ENCODE measurements at regions not wholly inside any gene's neighbourhood (a gene's known extent, or its start where the extent isn't known, plus 50 kb on each side); places are given as distances from the start of the nearest gene placed in this dataset.

DNA sequence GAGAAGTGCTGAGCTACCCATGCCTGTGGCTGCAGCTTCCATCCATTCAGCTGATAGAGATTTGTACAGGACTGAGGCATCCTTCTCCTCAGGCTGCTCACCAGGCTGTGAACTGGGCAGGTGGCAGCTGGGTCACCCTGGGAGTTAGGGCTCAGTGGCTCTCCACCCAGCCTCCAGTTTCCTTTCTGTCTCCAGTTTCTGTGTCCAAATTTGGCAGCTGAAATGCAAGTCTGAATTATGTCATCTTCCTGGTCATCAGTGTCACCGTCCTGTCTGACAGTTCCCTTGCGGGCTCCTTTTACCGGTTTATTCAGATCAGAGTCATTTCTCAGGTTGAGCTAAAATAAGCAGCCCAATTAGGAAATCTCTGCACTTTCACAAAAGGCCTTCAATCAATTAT, 93.3 kb downstream of the EDN1 start:
- no peak for TF ChIP-seq CTCF (IDR thresholded peaks at IDR 0.05)

DNA sequence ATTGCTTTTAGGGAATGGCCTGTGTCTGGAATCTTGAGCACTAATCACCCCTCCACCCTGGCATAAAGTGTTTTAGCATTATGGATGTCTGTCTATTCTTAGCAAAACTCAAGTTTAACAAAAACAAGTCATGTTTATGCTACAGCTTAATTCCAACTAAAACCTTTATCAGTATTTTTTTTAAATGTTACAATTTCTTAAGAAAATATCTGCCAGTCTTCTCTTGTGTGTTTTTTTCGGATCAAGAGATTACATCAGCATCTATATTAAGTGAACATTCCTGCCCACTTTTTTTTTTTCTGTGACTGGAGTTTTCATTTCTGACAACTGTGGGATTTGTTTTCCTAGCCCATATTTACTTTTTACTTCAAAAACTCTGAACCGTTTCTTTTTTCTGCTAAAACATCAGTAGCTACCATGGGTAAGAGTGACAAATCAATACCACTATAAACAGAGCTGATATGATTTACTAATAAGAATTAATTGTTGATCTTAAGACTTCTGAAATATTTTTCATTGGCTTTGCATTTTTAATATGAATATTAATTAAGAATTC, 94.3 kb downstream of the EDN1 start:
- no peak for DNase-seq

More for the DNA sequence above, 93.3 kb downstream of the EDN1 start:
- Histone ChIP-seq H3K4me1 (peaks cover 0 to 41% (median 16%) of the 10 kb centered on the region in 4 donors), H3K27ac (peak overlapping the region; percentile 48 to 60), H3K36me3 (peaks cover 0 to 4% (median 0%) of the 10 kb centered on the region in 3 donors), H3K4me3 (no peak overlapping the region), H3K9me3 (no peaks in the 10 kb centered on the region), H3K27me3 (no peaks in the 10 kb centered on the region)
- intact Hi-C loops (cut with DNase I; ENCODE audit: low total_unique reads) = no loop called here
- DNase-seq = no peak

DNA sequence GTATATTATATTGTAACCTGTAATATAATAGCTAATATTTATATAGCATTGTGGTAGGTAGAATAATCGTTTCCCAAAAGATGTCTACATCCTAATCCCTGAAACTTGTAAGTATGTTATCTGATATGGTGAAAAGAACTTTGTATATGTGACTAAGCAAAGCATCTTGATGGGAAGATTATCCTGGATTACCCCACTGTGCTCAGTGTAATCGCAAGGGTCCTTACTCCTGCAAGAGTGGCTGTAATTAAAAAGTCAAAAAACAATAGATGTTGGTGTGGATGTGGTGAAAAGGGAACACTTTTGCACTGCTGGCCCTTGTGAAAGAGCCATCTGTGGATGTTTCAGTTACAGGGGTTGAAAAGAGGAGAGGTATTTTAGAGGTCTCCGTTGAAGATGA, 95.2 kb downstream of the EDN1 start:
- DNase-seq = no peak
- Histone ChIP-seq H3K36me3 (no peaks in the 10 kb centered on the region), H3K27ac (peak overlapping the region in 1 of 2 donors; percentile 60), H3K9me3 (no peaks in the 10 kb centered on the region), H3K4me1 (peaks cover 0 to 41% (median 16%) of the 10 kb centered on the region in 4 donors), H3K4me3 (no peak overlapping the region), H3K27me3 (no peaks in the 10 kb centered on the region)
- no peak for TF ChIP-seq CTCF (IDR thresholded peaks at IDR 0.05)
- intact Hi-C loops (cut with DNase I; ENCODE audit: low total_unique reads) = no loop called here

More for the DNA sequence above, 94.3 kb downstream of the EDN1 start:
- Histone ChIP-seq H3K27me3 (no peaks in the 10 kb centered on the region), H3K4me1 (peaks cover 0 to 41% (median 16%) of the 10 kb centered on the region in 4 donors), H3K4me3 (no peak overlapping the region), H3K27ac (peak overlapping the region; percentile 48 to 60), H3K9me3 (no peaks in the 10 kb centered on the region), H3K36me3 (no peaks in the 10 kb centered on the region)
- intact Hi-C loops (cut with DNase I; ENCODE audit: low total_unique reads) = no loop called here
- no peak for TF ChIP-seq CTCF (IDR thresholded peaks at IDR 0.05)

GRCh38 chr6:12386816-12387215, 96.7 kb downstream of the EDN1 start:
- Histone ChIP-seq H3K36me3 (no peaks in the 10 kb centered on the region), H3K27me3 (no peaks in the 10 kb centered on the region), H3K4me3 (no peak overlapping the region), H3K9me3 (no peaks in the 10 kb centered on the region), H3K27ac (no peak overlapping the region), H3K4me1 (peaks cover 0 to 45% (median 16%) of the 10 kb centered on the region in 4 donors)
- intact Hi-C loops (cut with DNase I; ENCODE audit: low total_unique reads) = no loop called here
- no peak for TF ChIP-seq CTCF (IDR thresholded peaks at IDR 0.05)
- DNase-seq = no peak

DNA sequence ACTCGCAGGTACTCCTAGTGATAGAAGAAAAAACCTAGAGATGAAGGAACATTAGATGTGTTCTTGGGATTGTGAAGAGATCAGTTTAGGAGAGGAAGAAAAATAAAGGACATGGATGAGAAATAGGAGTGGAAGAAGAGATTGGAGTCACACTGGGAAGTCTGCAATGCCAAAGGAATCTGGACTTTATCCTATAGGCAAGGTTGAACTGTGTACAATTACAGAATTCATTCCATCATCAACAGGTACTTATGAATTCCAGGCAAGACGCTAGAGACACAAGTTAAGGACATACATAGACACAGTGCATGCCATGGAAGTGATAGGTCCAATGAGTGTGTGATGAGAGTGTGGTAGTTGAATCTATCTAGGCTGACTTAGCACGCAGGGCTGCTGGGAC, 101.3 kb downstream of the EDN1 start:
- no peak overlapping the region for H3K27ac ChIP-seq
- intact Hi-C loops (cut with DNase I; ENCODE audit: low total_unique reads) = no loop called here
- H3K4me1 ChIP-seq = peaks cover 0 to 16% (median 7%) of the 10 kb centered on the region in 4 donors
- H3K9me3 ChIP-seq = no peaks in the 10 kb centered on the region
- no peaks in the 10 kb centered on the region for H3K36me3 ChIP-seq
- no peak for TF ChIP-seq CTCF (IDR thresholded peaks at IDR 0.05)
- H3K27me3 ChIP-seq = no peaks in the 10 kb centered on the region
- no peak overlapping the region for H3K4me3 ChIP-seq
- DNase-seq = no peak

DNA sequence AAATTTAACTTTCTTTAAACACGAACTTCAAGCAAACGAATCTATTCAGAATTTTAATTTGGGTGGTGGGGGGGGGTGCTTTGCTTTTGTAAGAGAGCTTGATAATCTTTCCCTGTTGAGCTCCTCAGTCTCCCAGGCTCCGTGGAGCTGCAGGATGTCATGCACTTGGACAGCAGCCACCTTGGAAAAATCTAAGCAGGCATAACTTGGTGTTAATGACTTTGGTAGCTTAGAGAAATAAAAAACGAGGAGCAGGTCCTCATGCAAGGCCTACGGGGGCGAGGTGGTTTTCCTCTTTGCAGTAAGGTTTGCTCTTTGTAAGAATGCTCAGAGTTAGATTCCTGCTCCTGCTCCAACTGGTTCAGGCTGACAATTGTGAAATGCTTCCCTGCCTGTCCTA, 102.3 kb downstream of the EDN1 start:
- H3K27ac ChIP-seq = no peak overlapping the region
- H3K36me3 ChIP-seq = no peaks in the 10 kb centered on the region
- no peak for DNase-seq
- H3K27me3 ChIP-seq = no peaks in the 10 kb centered on the region
- no peak for TF ChIP-seq CTCF (IDR thresholded peaks at IDR 0.05)
- no peak overlapping the region for H3K4me3 ChIP-seq
- H3K4me1 ChIP-seq = peaks cover 0 to 16% (median 7%) of the 10 kb centered on the region in 4 donors
- no peaks in the 10 kb centered on the region for H3K9me3 ChIP-seq
- intact Hi-C loops (cut with DNase I; ENCODE audit: low total_unique reads) = no loop called here
